HepG2 (cell line): ENCODE measurements at regions not wholly inside any gene's neighbourhood (a gene's known extent, or its start where the extent isn't known, plus 50 kb on each side); places are given as distances from the start of the nearest gene placed in this dataset.

ENCODE experiments used
- ATAC-seq: fragments of 200-7000 bp; cut with Tn5 transposase; 3 replicates; pipeline ENCODE4 v1.9.1; 2020; ENCODE audit warnings: mild to moderate bottlenecking, moderate library complexity
- BruUV-seq: library from RNA; stranded (reverse); fragments of 400-500 nt; replicated peaks from 2 replicates; lab custom pipeline; 2021; lab: Mats Ljungman, UMichigan
- CTCF ChIA-PET: fragments of 300-600 bp; formaldehyde crosslinking; extraction: SDS; loops from one replicate; lab custom pipeline; 2021; ENCODE audit warnings: low total read pairs, inconsistent platforms, low intra/inter-chr PET ratio; lab: Yijun Ruan, JAX
- POLR2A ChIA-PET: fragments of 350-600 bp; sonication (Branson Sonifier 250); formaldehyde crosslinking; loops from one replicate; lab custom pipeline; 2020; ENCODE audit warnings: antibody characterized with exemption, inconsistent platforms; lab: Yijun Ruan, JAX
- DNase-seq: peaks from one replicate; pipeline ENCODE4 v3.0.0-alpha.2; 2015; ENCODE audit warnings: low spot score
- FAIRE-seq: peaks from 3 replicates; lab custom pipeline; 2011; peaks lifted over from hg19 to GRCh38; lab: Jason Lieb, UNC
- H2AFZ ChIP-seq: one replicate; pipeline ENCODE4 v1.6.1; 2011; ENCODE audit warnings: low read length, inconsistent platforms
- H3K27ac ChIP-seq: fragments of 300-600 bp; 3 replicates; pipeline ENCODE4 v1.8.0; 2011; ENCODE audit warnings: mixed run types, mild to moderate bottlenecking, mixed read lengths, low read length, inconsistent platforms; ENCODE audit not compliant: insufficient read depth; ENCODE audit errors: extremely low read length
- H3K27me3 ChIP-seq, 2 experiments: fragments of 200-600 bp in 1 of 2; 2 replicates in 1 of 2; 3 replicates in 1 of 2; pipeline versions ENCODE4 v1.6.0 to v1.8.0; 2011; ENCODE audit warnings: low read length in 2 of 2, mild to moderate bottlenecking in 2 of 2, moderate library complexity in 2 of 2, inconsistent platforms in 1 of 2; ENCODE audit not compliant: insufficient read depth in 2 of 2, control insufficient read depth in 1 of 2
- H3K36me3 ChIP-seq, 2 experiments: fragments of 200-600 bp in 1 of 2; replicated peaks in 1 of 2; 2 replicates in 1 of 2; 3 replicates in 1 of 2; pipeline versions ENCODE4 v1.5.1 to v1.8.0; 2011; ENCODE audit warnings: low read length in 2 of 2, inconsistent platforms in 1 of 2; ENCODE audit not compliant: insufficient read depth in 2 of 2, control insufficient read depth in 1 of 2
- H3K4me1 ChIP-seq: 2 replicates; pipeline ENCODE4 v1.5.1; 2012; ENCODE audit warnings: low read length, inconsistent platforms; ENCODE audit not compliant: insufficient read depth
- H3K4me2 ChIP-seq: 2 replicates; pipeline ENCODE4 v1.6.0; 2011; ENCODE audit warnings: low read depth, low read length, inconsistent platforms
- H3K4me3 ChIP-seq, 3 experiments: fragments of 200-600 bp in 1 of 3; sonication (generic), shearing (Covaris generic) in 1 of 3; replicated peaks in 1 of 3; 2 replicates each; pipeline ENCODE4 v1.5.1; 2011 to 2016; ENCODE audit warnings: low read length in 3 of 3, inconsistent platforms in 2 of 3, low read depth in 2 of 3, mild to moderate bottlenecking in 2 of 3, control low read depth in 1 of 3, mixed read lengths in 1 of 3; ENCODE audit not compliant: insufficient read depth in 1 of 3
- H3K79me2 ChIP-seq: one replicate; pipeline ENCODE4 v1.6.1; 2011; ENCODE audit warnings: low read length, inconsistent platforms; ENCODE audit not compliant: insufficient read depth
- H3K9ac ChIP-seq: 2 replicates; pipeline ENCODE4 v1.6.0; 2011; ENCODE audit warnings: mild to moderate bottlenecking, low read depth, low read length, inconsistent platforms; ENCODE audit not compliant: insufficient read depth
- H3K9me3 ChIP-seq: 2 replicates; pipeline ENCODE4 v1.5.1; 2012; ENCODE audit warnings: mild to moderate bottlenecking, low read length
- H4K20me1 ChIP-seq: 2 replicates; pipeline ENCODE4 v1.6.0; 2011; ENCODE audit warnings: inconsistent platforms, mild to moderate bottlenecking, low read length, moderate library complexity; ENCODE audit not compliant: insufficient read depth
- FOSL1 ChIP-seq: sonication (generic); formaldehyde crosslinking; IDR thresholded peaks from 2 replicates; pipeline ENCODE4 v1.9.0; 2021; ENCODE audit warnings: missing genetic modification reagents, borderline replicate concordance
- FOXO1 ChIP-seq: sonication (generic); formaldehyde crosslinking; IDR thresholded peaks from 2 replicates; pipeline ENCODE4 v1.4.0; 2020; ENCODE audit warnings: missing genetic modification reagents
- FOXO4 ChIP-seq: sonication (generic); formaldehyde crosslinking; conservative IDR thresholded peaks from 2 replicates; pipeline ENCODE4 v1.8.1; 2023; ENCODE audit warnings: missing genetic modification reagents
- GLMP ChIP-seq: sonication (generic); formaldehyde crosslinking; IDR thresholded peaks from 2 replicates; pipeline ENCODE4 v1.9.0; 2021; ENCODE audit warnings: missing genetic modification reagents, mild to moderate bottlenecking, borderline replicate concordance
- GMEB2 ChIP-seq: IDR thresholded peaks from 2 replicates; pipeline ENCODE4 v1.6.1; 2016; ENCODE audit warnings: missing biosample characterization, missing genetic modification reagents, low read depth
- HNF4G ChIP-seq, 2 experiments: sonication (generic) in 1 of 2; formaldehyde crosslinking in 1 of 2; IDR thresholded peaks; 2 replicates each; pipeline versions ENCODE4 v1.4.0 to v1.6.1; 2011 to 2020; ENCODE audit warnings: borderline replicate concordance in 2 of 2, low read depth in 2 of 2, mild to moderate bottlenecking in 2 of 2, low read length in 1 of 2, missing genetic modification reagents in 1 of 2, moderate library complexity in 1 of 2
- MTF1 ChIP-seq: sonication (generic); formaldehyde crosslinking; IDR thresholded peaks from 2 replicates; pipeline ENCODE4 v1.5.0; 2020; ENCODE audit warnings: missing genetic modification reagents
- REL ChIP-seq: sonication (generic); formaldehyde crosslinking; conservative IDR thresholded peaks from 2 replicates; pipeline ENCODE4 v1.8.0; 2022; ENCODE audit warnings: mild to moderate bottlenecking, missing genetic modification reagents, moderate library complexity
- SSRP1 ChIP-seq: IDR thresholded peaks from 2 replicates; pipeline ENCODE4 v1.6.1; 2016; ENCODE audit warnings: control low read depth
- ZBTB8A ChIP-seq: sonication (generic); formaldehyde crosslinking; IDR thresholded peaks from 2 replicates; pipeline ENCODE4 v1.4.0; 2020; ENCODE audit warnings: mild to moderate bottlenecking, low read depth, missing genetic modification reagents, borderline replicate concordance
- ZNF136 ChIP-seq: sonication (generic); formaldehyde crosslinking; IDR thresholded peaks from 2 replicates; pipeline ENCODE4 v1.8.1; 2022; ENCODE audit warnings: low read depth, mild to moderate bottlenecking, moderate library complexity, missing genetic modification reagents
- ZNF224 ChIP-seq: sonication (generic); formaldehyde crosslinking; IDR thresholded peaks from 2 replicates; pipeline ENCODE4 v1.5.0; 2020; ENCODE audit warnings: mild to moderate bottlenecking, missing genetic modification reagents
- ZNF318 ChIP-seq: sonication (generic); formaldehyde crosslinking; IDR thresholded peaks from 2 replicates; pipeline ENCODE4 v1.4.0; 2020; ENCODE audit warnings: mild to moderate bottlenecking, missing genetic modification reagents
- WGBS: methylation state at CpG from one replicate; pipeline ENCODE4 v1.1.6; 2017; ENCODE audit warnings: low lambda C conversion rate; 5-methylcytosine and 5-hydroxymethylcytosine counted together
- in situ Hi-C: cut with HindIII; loops from 2 replicates; pipeline ENCODE4 v1.10.0; 2017; ENCODE audit warnings: low pct_unique_long_range_greater_than_20kb; ENCODE audit not compliant: extremely low pct_ligation_motif_present
- intact Hi-C: fragments of 100-400 bp; cut with micrococcal nuclease; formaldehyde crosslinking; loops from one replicate; pipeline ENCODE4 v1.10.0; 2022; ENCODE audit not compliant: unreplicated experiment

GRCh38 chr18:42458226-42458625 is 503.2 kb downstream of the PIK3C3 start:
- ChIA-PET CTCF (no interaction called here), POLR2A (no interaction called here)
- peaks cover 6% of the 10 kb centered on the region; the same call in 1 of the 2 replicates for H3K9me3 ChIP-seq
- no peak overlapping the region for H3K27ac ChIP-seq
- 27% methylated on average over 2 of the region's 2 CpGs for WGBS
- no peak overlapping the region for H3K4me3 ChIP-seq
- H3K4me1 ChIP-seq, result no peaks in the 10 kb centered on the region
- BruUV-seq, result no TSS peak
- no peak overlapping the region for H3K9ac ChIP-seq
- ATAC-seq (no peak), FAIRE-seq (no peak), DNase-seq (no peak)
- H3K4me2 ChIP-seq, result no peak overlapping the region
- no peak overlapping the region for H2AFZ ChIP-seq
- in situ Hi-C loops (no loop called here), intact Hi-C loops (no loop called here)
- no peaks in the 10 kb centered on the region for H3K79me2 ChIP-seq
- H4K20me1 ChIP-seq, result no peaks in the 10 kb centered on the region
- no peaks in the 10 kb centered on the region for H3K27me3 ChIP-seq
- no peaks in the 10 kb centered on the region for H3K36me3 ChIP-seq
- TF ChIP-seq ZBTB8A (CRISPR knock-in tag), result no peak
- TF ChIP-seq GLMP (CRISPR knock-in tag), result no peak
- TF ChIP-seq FOXO4 (CRISPR knock-in tag), result no peak
- no peak for TF ChIP-seq ZNF318
- no peak for TF ChIP-seq REL
- no peak for TF ChIP-seq FOXO1
- TF ChIP-seq ZNF136, result no peak
- no peak for TF ChIP-seq ZNF224 (CRISPR knock-in tag)
- no peak for TF ChIP-seq MTF1 (CRISPR knock-in tag)
- no peak for TF ChIP-seq SSRP1 (CRISPR knock-in tag)
- no peak for TF ChIP-seq FOSL1 (CRISPR knock-in tag)
- no peak for TF ChIP-seq GMEB2
- TF ChIP-seq HNF4G (IDR thresholded peaks at IDR 0.05; ENCODE audit: borderline replicate concordance, low read depth, low read length), result no peak
- TF ChIP-seq HNF4G (CRISPR knock-in tag; IDR thresholded peaks at IDR 0.05; ENCODE audit: borderline replicate concordance, low read depth), result no peak
